AG10803 (cell line): ENCODE measurements at regions not wholly inside any gene's neighbourhood (a gene's known extent, or its start where the extent isn't known, plus 50 kb on each side); places are given as distances from the start of the nearest gene placed in this dataset.

Experiments used
- DNase-seq: peaks from one replicate; pipeline ENCODE4 v3.0.0; 2010; ENCODE audit warnings: low read depth
- H3K4me3 ChIP-seq: 2 replicates; pipeline ENCODE4 v1.5.1; 2011; ENCODE audit warnings: mild to moderate bottlenecking, low read length, control low read depth
- CTCF ChIP-seq: conservative IDR thresholded peaks from 2 replicates; pipeline ENCODE4 v1.5.1; 2011; ENCODE audit warnings: mild to moderate bottlenecking, low read length, control low read depth, inconsistent platforms

- no peak overlapping the region for H3K4me3 ChIP-seq
- TF ChIP-seq CTCF = no peak
- DNase-seq = no peak
Observed at GRCh38 chr12:77584860-77585259, 245.8 kb upstream of the NAV3 start.

- H3K4me3 ChIP-seq = no peak overlapping the region
- DNase-seq = peak; percentile 38
- no peak for TF ChIP-seq CTCF
Observed at GRCh38 chr12:77578466-77579220, 252.1 kb upstream of the NAV3 start.

- no peak overlapping the region for H3K4me3 ChIP-seq
- peak; percentile 67 for DNase-seq
- TF ChIP-seq CTCF = no peak
Observed at GRCh38 chr12:77577791-77578190, 252.9 kb upstream of the NAV3 start.

GRCh38 chr12:77575376-77575919 is 255.2 kb upstream of the NAV3 start:
- no peak overlapping the region for H3K4me3 ChIP-seq
- no peak for TF ChIP-seq CTCF
- peak; percentile 50 for DNase-seq

- no peak overlapping the region for H3K4me3 ChIP-seq
- TF ChIP-seq CTCF = no peak
- no peak for DNase-seq
Observed at GRCh38 chr12:77572371-77572770, 258.3 kb upstream of the NAV3 start.

GRCh38 chr12:77571768-77572167 is 258.9 kb upstream of the NAV3 start:
- DNase-seq = no peak
- no peak for TF ChIP-seq CTCF
- H3K4me3 ChIP-seq = no peak overlapping the region

- DNase-seq = no peak
- no peak overlapping the region for H3K4me3 ChIP-seq
- TF ChIP-seq CTCF = no peak
Observed at GRCh38 chr12:77571127-77571526, 259.6 kb upstream of the NAV3 start.
